Left renal pelvis (tissue), 4 donors: ENCODE measurements at regions not wholly inside any gene's neighbourhood (a gene's known extent, or its start where the extent isn't known, plus 50 kb on each side); places are given as distances from the start of the nearest gene placed in this dataset.
A peak's percentile ranks its signal among the peaks of the same experiment; 100 is the strongest.
"Not testable (repeated sequence)": the region's sequence is repeated elsewhere in the genome, so short reads cannot be mapped to it uniquely, and the experiment has no call there.

Source experiments
- DNase-seq, 4 donors: peaks; one replicate each; pipeline ENCODE4 v3.0.0-alpha.2; 2013; ENCODE audit warnings: low read depth in 4 of 4, low spot score in 3 of 4

- peak; percentile 12 to 26 (median 18) for DNase-seq
Measured at GRCh38 chr4:188282471-188283232, 143.4 kb downstream of the TRIML1 start.

DNA sequence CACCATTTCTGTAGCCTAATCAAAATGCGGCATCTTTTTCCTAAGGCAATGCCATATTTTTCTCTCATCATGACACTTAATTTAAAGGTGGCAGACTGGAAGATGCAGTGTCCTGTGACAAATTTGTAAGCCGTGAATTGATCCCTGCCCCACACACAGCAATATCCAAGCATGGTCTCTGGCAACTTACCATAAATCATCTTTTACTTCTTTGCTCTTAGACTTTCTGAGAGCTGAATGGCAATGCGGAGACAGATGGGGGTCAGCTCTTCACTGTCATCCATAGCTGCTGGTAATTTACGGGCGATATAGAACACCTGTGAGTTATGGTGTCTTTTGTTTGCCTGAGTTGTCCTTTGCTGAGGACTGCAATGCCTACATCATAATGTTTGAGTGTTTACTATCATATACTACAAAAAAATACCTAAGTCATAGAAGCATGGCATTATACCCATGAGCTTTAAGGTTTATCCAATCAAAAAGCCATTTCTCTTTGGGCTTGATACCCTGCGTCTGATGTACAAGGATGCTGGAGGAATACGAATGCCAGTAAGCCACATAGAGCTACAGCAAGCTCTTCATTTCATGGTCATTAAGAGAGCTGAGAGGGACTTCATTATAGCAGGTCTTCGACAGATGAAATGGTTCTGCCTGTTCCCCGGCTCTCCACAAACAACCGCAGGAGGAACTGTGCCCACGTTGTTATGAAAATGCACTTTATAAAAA, 148.1 kb downstream of the TRIML1 start:
- no peak for DNase-seq

DNA sequence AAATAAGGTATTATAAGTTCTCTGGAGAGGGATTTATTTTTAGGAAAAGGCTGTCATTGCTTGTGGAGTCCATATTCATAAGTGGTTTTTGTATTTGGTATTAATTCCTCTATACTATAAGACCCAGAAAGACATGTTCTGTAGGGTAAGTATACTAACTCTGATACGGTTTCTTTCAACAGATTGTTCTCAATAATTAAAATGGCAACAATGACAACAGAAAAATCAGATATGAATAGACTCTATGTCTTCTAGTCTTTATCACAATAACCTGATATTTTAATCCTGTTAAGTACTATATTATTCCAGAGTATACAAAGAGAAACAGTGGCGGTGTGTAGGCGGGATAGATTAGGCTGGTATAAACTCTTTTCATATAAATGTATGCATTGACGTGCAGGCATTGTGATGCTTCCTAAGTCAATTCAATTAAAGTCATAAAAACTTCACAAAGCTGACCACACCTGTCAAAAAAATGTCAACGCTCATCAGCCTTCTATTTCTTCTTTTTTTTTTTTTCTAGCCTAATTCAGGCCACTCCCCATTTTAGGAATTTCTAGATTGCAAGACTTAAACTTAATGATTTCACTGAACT, 150.4 kb downstream of the TRIML1 start:
- DNase-seq = no peak

DNA sequence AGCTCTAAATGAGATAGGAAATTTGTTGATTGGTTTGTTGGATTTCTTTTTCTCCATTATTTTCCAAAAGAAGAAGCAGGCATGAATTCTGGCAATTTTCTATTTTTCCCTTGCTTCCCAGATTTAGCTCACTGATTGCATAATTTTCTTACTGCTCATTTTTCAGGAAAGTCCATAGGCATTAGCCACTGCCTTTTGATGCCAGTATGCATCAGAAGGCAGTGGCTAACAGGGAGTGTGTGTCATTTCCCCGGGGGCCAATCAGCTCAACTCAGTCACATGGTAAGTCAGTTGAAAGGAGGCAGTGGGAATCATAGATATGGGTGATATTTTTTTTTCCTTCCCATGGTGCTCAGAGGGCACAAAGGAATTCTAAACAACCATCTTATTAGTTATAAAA, 156.7 kb downstream of the TRIML1 start:
- DNase-seq = no peak

GRCh38 chr4:188296331-188296730, 157.1 kb downstream of the TRIML1 start:
- no peak for DNase-seq

DNA sequence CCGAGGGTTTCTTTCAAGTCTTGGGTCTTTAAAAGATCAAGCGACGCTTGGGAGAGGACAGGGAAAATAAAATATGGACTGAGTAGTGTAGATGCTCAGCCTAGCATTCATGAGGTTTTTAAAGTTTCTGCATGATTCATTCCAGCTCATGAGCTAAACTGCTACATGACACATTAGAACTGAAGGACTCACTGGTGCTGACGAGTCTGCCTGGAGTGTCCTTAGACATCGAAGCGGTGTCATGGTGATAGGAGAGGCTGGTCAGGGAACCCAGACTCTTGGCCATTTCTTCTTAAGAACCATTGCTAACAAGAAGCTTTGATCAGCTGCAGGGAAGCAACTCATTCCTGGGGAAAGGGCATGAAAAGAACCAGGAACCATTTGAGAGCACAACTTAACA, 158.6 kb downstream of the TRIML1 start:
- no peak for DNase-seq

GRCh38 chr4:188299161-188299560, 159.9 kb downstream of the TRIML1 start:
- DNase-seq = no peak

DNA sequence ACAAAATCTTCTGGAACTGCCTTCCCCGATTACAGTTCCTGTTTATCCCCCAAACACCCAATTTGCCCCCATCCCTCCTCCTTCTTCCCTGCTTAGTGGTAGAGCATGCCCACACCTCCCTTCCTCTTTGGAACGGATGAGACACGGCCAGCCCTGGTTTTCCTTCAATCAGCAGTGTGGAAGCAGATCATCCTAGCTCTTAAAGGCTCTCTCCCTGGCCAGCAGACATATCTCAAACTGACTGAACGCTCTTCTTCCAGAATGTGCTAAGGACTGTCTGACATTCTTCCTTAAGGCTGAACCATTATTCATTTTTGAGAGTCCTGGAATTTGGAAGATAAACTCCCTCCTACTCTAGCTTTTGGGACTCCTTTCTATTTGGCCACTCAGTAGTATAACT, 161.1 kb downstream of the TRIML1 start:
- DNase-seq = no peak

- no peak for DNase-seq
Measured at GRCh38 chr4:188305690-188306089, 166.4 kb downstream of the TRIML1 start.

- no peak for DNase-seq
Measured at GRCh38 chr4:188307591-188307990, 168.3 kb downstream of the TRIML1 start.

- DNase-seq = no peak
Measured at GRCh38 chr4:188308142-188308541, 168.9 kb downstream of the TRIML1 start.

DNA sequence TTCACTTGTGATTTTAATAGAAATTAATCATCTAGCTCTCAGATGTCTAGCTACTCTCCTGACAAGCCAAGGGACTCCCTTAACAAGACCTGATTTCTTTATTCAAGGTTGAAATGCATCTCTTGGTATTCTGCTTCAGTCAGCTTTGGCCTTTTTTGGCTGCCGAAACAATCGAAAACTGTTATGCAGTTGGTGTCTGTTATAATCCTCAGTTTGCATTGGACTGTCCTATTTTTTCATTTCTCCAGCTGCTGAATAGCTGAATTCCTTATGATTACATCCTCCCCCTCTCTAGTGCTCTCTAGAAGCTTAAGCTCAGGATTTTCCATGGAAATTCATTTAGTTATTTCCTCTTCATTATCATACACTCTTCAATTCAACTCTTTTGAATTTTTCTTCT, 177.2 kb downstream of the TRIML1 start:
- DNase-seq = no peak

GRCh38 chr4:188328966-188329365, 189.7 kb downstream of the TRIML1 start:
- no peak for DNase-seq

GRCh38 chr4:188329521-188329920, 190.3 kb downstream of the TRIML1 start:
- DNase-seq = no peak

DNA sequence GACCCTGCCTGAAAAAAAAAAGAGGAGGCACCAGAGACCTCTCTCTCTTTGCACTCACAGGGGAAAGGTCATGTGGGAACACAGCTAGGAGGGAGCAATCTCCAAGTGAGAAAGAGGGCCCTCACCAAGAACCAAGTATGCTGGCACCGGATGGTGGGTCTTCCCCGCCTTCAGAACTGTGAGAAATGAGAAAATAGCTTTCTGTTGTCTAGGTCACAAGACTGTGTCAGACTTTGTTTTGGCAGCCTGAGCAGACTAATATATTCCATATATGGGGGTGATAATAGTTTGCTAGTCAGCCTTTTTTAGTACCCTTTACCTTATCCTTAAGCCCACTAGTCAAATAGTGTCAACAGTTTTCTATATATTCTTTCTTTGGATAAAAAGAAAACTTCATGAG, 193.0 kb downstream of the TRIML1 start:
- DNase-seq = no peak

DNA sequence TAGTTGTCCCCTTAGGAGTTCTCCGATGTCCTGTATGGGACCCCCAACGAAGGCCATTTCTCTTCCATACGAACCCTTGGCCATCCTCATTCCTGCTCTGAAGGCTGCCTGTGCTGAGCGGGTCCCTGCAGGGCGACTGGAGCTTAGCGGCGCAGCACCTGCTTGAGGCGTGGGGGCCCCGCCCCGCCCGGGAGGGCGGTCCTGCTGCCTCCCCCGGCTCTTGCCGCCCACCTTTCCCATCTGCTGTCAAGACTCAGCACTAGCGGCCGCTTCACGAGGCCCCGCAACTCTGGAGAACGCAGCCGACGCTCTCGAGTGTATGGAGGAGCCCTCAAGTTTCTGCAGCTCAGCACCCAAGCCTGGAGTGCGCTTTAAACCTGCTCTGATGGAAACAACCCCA, 197.7 kb downstream of the TRIML1 start:
- DNase-seq = no peak

- no peak for DNase-seq
Measured at GRCh38 chr4:188341428-188341827, 202.2 kb downstream of the TRIML1 start.

DNA sequence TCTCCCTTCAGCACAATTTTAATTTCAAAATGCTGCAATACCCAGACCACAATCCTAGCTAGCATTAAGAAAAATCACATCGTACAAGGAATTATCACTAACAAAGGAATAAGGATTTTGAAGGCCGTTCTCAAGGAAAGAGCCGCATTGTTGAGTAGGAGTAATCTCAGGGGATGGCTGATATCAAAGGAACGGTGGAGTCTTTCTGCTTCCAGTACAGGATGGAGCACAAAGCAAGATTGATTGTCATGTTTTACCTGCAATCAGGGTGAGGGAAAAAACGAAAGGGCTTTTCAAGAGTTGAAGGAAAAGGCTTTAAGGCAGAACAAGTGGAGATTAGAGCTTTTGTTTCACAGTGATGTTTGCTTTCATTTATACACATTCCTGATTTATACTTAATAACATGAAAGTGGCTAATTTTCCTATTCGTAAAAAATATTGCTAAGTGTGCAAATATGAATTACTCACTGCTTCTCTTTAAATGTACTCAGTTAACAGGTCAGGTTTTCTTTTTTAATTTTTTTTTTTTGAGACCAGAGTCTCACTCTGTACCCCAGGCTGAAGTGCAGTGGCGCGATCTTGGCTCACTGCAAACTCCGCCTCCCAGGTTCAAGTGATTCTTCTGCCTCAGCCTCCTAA, 207.0 kb downstream of the TRIML1 start:
- DNase-seq = no peak

DNA sequence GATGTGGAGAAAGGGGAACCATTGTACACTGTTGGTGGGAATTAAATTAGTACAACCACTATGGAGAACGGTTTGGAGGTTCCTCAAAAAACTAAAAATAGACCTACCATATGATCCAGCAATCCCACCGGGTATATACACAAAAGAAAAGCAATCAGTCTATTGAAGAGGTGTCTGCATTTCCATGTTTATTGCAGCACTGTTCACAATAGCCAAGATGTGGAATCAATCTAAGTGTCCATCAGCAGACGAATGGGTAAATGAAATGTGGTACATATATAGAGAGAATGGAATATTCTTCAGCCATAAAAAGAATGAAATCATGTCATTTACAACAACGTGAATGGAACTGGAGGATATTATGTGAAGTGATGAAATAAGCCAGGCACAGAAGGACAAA, 208.1 kb downstream of the TRIML1 start:
- DNase-seq = no peak

- DNase-seq = not testable (repeated sequence)
Measured at GRCh38 chr4:188349569-188349968, 210.3 kb downstream of the TRIML1 start.

DNA sequence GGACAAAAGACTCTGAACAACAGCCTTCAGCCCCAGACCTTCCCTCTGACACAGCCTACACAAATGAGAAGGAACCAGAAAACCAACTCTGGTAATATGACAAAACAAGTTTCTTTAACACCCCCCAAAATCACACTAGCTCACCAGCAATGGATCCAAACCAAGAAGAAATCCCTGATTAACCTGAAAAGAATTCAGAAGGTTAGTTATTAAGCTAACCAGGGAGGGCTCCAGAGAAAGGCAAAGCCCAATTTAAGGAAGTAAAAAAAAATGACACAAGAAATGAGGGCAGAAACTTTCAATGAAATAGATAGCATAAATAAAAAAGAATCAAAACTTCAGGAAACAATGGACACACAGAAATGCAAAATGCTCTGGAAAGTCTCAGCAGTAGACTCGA, 224.0 kb downstream of the TRIML1 start:
- DNase-seq = no peak
